Ascending aorta (tissue), 2 donors: ENCODE measurements at regions not wholly inside any gene's neighbourhood (a gene's known extent, or its start where the extent isn't known, plus 50 kb on each side); places are given as distances from the start of the nearest gene placed in this dataset.

Experiments used
- DNase-seq, 2 donors: peaks; one replicate each; pipeline ENCODE4 v3.0.0-alpha.2; 2019; ENCODE audit warnings: low spot score in 2 of 2
- H3K27ac ChIP-seq, 2 donors: fragments of 200-600 bp; sonication (generic); one replicate each; pipeline ENCODE4 v1.5.1; 2016 to 2017; ENCODE audit warnings: mild to moderate bottlenecking in 1 of 2
- H3K27me3 ChIP-seq: fragments of 200-600 bp; sonication (generic); one replicate; pipeline ENCODE4 v1.5.1; 2017
- H3K36me3 ChIP-seq, 2 donors: fragments of 200-600 bp; sonication (generic); one replicate each; pipeline ENCODE4 v1.5.1; 2016
- H3K4me1 ChIP-seq, 2 donors: fragments of 200-600 bp; sonication (generic); one replicate each; pipeline ENCODE4 v1.5.1; 2016 to 2017; ENCODE audit warnings: mild to moderate bottlenecking in 1 of 2
- H3K4me3 ChIP-seq, 2 donors: fragments of 200-600 bp; sonication (generic); one replicate each; pipeline ENCODE4 v1.5.1; 2016 to 2017; ENCODE audit warnings: mild to moderate bottlenecking in 1 of 2
- H3K9me3 ChIP-seq, 2 donors: fragments of 200-600 bp; sonication (generic); one replicate each; pipeline ENCODE4 v1.5.1; 2016
- CTCF ChIP-seq, 3 experiments: fragments of 200-600 bp in 2 of 3; fragments of 450-650 bp in 1 of 3; sonication (generic) in 2 of 3; IDR thresholded peaks; one replicate each; pipeline ENCODE4 v1.5.1; 2016 to 2019; ENCODE audit warnings: antibody characterized with exemption in 3 of 3, mild to moderate bottlenecking in 1 of 3, moderate library complexity in 1 of 3
- intact Hi-C: fragments of 100-400 bp; cut with DNase I; formaldehyde crosslinking; loops from one replicate; pipeline ENCODE4 v1.15.1; 2023

- H3K4me3 ChIP-seq: no peak overlapping the region
- no peaks in the 10 kb centered on the region for H3K4me1 ChIP-seq
- intact Hi-C loops: no loop called here
- H3K27ac ChIP-seq: no peak overlapping the region
- no peaks in the 10 kb centered on the region for H3K36me3 ChIP-seq
- DNase-seq: no peak
- no peak for TF ChIP-seq CTCF (IDR thresholded peaks at IDR 0.05)
- H3K9me3 ChIP-seq: no peaks in the 10 kb centered on the region
- no peaks in the 10 kb centered on the region for H3K27me3 ChIP-seq
Measured at GRCh38 chr17:5861854-5862253, 208.3 kb upstream of the WSCD1 start.

- TF ChIP-seq CTCF (IDR thresholded peaks at IDR 0.05): no peak
- no peak for DNase-seq
- H3K27me3 ChIP-seq: no peaks in the 10 kb centered on the region
- intact Hi-C loops: no loop called here
- H3K27ac ChIP-seq: no peak overlapping the region
- no peaks in the 10 kb centered on the region for H3K4me1 ChIP-seq
- H3K36me3 ChIP-seq: no peaks in the 10 kb centered on the region
- H3K9me3 ChIP-seq: no peaks in the 10 kb centered on the region
- no peak overlapping the region for H3K4me3 ChIP-seq
Measured at GRCh38 chr17:5862395-5862794, 207.8 kb upstream of the WSCD1 start.

- H3K4me1 ChIP-seq: no peaks in the 10 kb centered on the region
- intact Hi-C loops: no loop called here
- H3K4me3 ChIP-seq: no peak overlapping the region
- H3K36me3 ChIP-seq: no peaks in the 10 kb centered on the region
- H3K27me3 ChIP-seq: no peaks in the 10 kb centered on the region
- H3K9me3 ChIP-seq: no peaks in the 10 kb centered on the region
- no peak for DNase-seq
- TF ChIP-seq CTCF (IDR thresholded peaks at IDR 0.05): no peak
- no peak overlapping the region for H3K27ac ChIP-seq
Measured at GRCh38 chr17:5864741-5865657, 205.2 kb upstream of the WSCD1 start.

- no peak for DNase-seq
Measured at GRCh38 chr17:5866978-5867377, 203.2 kb upstream of the WSCD1 start.

GRCh38 chr17:5869041-5869745, 201.0 kb upstream of the WSCD1 start:
- no peak overlapping the region for H3K27ac ChIP-seq
- no peaks in the 10 kb centered on the region for H3K27me3 ChIP-seq
- H3K36me3 ChIP-seq: no peaks in the 10 kb centered on the region
- no peak overlapping the region for H3K4me3 ChIP-seq
- no peaks in the 10 kb centered on the region for H3K9me3 ChIP-seq
- TF ChIP-seq CTCF (IDR thresholded peaks at IDR 0.05): no peak
- intact Hi-C loops: no loop called here
- H3K4me1 ChIP-seq: no peaks in the 10 kb centered on the region
- no peak for DNase-seq

More at GRCh38 chr17:5866978-5867377, 203.2 kb upstream of the WSCD1 start:
- H3K27me3 ChIP-seq: no peaks in the 10 kb centered on the region
- no peaks in the 10 kb centered on the region for H3K36me3 ChIP-seq
- no peaks in the 10 kb centered on the region for H3K4me1 ChIP-seq
- H3K27ac ChIP-seq: no peak overlapping the region
- no peaks in the 10 kb centered on the region for H3K9me3 ChIP-seq
- TF ChIP-seq CTCF (IDR thresholded peaks at IDR 0.05): no peak
- intact Hi-C loops: no loop called here
- no peak overlapping the region for H3K4me3 ChIP-seq
